ENCODE measurements at regions not wholly inside any gene's neighbourhood (a gene's known extent, or its start where the extent isn't known, plus 50 kb on each side); places are given as distances from the start of the nearest gene placed in this dataset.
A peak's percentile ranks its signal among the peaks of the same experiment; 100 is the strongest.
"Not testable (repeated sequence)": the region's sequence is repeated elsewhere in the genome, so short reads cannot be mapped to it uniquely, and the experiment has no call there.

- no peak for DNase-seq
Observed at GRCh38 chr6:20263059-20263458, 50.8 kb upstream of the MBOAT1 start.

DNA sequence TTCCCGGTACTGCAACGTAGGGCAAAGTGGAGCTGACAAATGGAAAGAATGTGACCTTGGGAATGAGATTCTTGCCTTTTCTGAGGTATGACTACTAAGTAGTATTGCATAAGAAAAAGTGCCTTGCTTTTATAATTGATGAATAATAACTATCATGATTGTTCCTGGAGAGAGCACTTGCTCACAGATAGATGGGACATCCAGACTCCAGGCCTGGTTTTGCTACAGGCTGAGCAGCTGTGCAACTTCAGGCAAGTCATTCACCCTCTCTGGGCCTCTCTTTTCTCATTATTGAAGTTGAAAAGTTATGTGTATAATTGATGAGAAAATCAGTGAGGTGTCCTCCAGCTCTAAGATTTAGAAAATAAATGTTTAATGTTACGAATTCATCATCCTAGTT lies 53.6 kb upstream of the MBOAT1 start:
- DNase-seq: no peak

GRCh38 chr6:20266851-20267608 lies 54.8 kb upstream of the MBOAT1 start:
- no peak for DNase-seq

DNA sequence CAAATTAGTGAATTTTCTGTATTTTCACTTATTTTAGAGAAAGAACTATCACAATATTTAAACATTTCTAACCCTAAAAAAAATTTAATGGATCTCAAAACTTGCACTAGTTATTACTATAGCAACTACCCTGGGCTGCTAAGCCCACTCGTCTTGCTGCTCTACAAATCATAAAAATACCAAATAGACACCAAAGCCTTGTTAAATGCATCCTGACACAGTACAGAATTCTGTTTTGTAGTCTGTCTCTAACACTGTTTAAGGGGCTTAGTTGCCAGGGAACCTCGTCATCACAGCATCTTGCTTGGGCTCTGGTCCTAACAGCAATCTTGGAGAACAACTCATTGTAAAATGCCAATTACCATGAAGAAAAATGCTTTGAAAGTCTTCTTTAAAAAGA lies 56.9 kb upstream of the MBOAT1 start:
- DNase-seq: no peak

GRCh38 chr6:20271818-20272217 lies 59.5 kb upstream of the MBOAT1 start:
- no peak for DNase-seq

DNA sequence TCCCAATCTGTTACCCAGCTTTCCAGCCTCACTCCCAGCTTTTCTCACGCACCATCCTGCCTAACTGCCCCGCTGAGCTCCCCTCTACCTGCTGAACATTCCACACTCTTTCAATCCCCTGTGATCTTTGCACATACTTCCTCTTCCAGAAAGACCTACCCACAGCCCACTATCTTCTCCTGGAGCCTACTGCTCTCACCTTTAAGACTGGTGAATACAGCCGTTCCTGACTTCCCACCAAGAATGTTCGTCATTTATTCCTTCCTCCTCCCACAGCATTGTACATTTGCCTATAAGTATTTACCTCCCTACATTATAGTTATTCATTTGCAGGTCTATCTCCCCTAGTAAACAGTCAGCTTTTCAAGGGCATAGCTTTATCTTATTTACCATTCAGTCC lies 61.9 kb upstream of the MBOAT1 start:
- no peak for DNase-seq

DNA sequence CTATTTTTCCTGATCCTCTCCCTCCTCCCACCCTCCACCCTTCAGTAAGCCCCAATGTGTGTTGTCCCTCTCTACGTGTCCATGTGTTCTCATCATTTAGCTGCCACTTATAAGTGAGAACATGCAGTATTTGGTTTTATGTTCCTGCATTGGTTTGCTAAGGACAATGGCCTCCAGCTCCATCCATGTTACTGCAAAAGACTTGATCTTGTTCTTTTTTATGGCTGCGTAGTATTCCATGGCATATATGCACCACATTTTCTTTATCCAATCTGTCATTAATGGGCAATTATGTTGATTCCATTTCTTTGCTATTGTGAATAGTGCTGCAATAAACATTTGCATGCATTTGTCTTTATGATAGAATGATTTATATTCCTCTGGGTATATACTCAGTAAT lies 63.6 kb upstream of the MBOAT1 start:
- DNase-seq: not testable (repeated sequence)

GRCh38 chr6:20277724-20278123 lies 65.5 kb upstream of the MBOAT1 start:
- DNase-seq: not testable (repeated sequence)

DNA sequence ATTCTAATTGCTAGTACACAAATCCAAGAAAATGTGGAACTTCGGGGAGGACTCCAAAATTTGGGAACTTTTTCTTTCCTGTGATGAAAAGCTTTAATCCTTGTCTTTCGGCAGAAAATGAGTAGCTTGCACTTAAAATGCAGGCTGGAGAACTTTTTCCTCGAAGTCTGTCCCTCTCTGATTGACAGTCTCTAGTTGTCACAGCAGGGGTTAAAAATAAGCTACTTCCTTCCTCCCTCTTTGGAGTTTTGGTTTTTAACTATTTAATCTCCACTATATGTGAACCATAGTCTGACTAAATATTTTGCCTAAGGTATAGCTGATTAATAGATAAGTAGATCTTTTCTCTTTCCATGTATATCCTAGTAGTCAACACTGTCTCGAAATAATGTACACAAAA lies 66.8 kb upstream of the MBOAT1 start:
- no peak for DNase-seq

DNA sequence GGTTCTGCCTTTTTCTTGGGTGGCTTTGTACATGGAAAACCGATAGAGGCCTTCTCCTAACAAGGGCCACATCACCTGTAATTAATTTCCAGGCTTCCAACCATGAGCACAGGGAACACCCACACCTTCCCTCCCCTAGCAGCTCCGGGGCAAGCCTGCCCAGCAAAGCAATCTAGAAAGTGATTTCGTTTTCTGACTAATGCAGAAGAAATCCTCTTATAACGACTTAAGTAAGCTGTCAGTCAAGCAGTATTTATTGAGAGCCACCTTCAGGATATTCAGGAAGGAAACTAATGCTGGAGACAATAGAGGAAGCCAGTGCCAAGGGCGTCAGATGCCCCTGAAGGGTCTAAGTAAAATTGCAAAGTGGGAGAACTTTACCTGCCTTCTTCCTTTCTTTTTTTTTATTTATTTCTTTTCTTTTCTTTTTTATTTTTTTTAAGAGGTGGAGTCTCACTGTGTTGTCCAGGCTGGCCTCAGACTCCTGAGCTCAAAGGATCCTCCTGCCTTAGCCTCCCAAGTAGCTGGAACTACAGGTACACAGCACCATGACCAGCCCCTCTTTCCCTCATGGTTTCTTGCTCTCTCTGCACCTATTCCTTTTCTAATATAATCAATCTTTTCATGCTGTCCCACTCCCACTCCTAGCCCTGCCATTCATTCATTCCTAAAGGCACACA lies 67.5 kb upstream of the MBOAT1 start:
- DNase-seq: no peak

DNA sequence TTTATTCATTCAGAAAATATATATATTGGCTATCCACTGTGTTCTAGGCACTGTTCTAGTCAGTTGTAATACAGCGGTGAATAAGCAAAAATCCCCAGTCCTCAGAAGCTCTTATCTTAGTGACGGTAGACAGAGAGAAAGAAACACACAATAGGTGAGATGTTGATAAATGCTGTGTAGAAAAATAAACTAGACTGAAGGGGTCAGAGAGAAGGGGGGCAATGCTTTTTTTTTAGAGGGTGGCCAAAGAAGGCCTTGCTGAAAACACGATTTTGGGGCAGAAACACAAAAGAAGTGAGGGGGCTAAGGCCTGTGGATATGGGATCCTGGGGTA lies 68.0 kb upstream of the MBOAT1 start:
- DNase-seq: no peak

DNA sequence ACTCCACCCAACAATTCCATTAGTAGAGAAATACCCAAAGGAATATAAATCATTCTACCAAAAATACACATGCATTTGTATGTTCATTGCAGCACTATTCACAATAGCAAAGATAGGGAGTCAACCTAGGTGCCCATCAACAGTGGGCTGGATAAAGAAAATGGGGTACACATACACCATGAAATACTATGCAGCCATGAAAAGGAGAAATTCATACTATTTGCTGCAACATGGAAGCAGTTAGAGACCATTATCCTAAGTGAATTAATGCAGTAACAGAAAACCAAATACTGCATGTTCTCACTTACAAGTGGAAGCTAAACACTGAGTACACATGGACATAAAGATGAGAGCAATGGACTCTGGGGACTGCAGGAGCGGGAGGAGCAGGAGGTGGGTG lies 72.4 kb upstream of the MBOAT1 start:
- DNase-seq: no peak

- no peak for DNase-seq
Observed at GRCh38 chr6:20286968-20287565, 74.8 kb upstream of the MBOAT1 start.

- DNase-seq: peak; percentile 74
Observed at GRCh38 chr6:20291764-20292580, 79.7 kb upstream of the MBOAT1 start.

DNA sequence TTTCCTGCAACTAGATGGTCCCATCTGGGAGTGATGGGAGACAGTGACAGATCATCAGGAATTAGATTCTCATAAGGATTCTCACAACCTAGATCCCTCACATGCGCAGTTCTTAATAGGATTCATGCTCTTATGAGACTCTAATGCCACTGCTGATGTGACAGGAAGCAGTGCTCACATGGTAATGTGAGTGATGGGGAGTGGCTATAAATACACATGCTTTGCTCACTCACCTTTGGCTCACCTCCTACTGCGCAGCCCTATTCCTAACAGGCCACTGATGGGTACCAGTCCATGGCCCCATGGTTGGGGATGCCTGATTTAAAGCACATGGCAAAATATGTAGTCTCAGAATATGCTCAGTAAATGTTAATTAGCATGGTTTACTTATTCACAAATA lies 80.6 kb upstream of the MBOAT1 start:
- DNase-seq: no peak

GRCh38 chr6:20301256-20301655 lies 89.0 kb upstream of the MBOAT1 start:
- no peak for DNase-seq

GRCh38 chr6:20302168-20302567 lies 89.9 kb upstream of the MBOAT1 start:
- no peak for DNase-seq

GRCh38 chr6:20302702-20303251 lies 90.5 kb upstream of the MBOAT1 start:
- DNase-seq: no peak

DNA sequence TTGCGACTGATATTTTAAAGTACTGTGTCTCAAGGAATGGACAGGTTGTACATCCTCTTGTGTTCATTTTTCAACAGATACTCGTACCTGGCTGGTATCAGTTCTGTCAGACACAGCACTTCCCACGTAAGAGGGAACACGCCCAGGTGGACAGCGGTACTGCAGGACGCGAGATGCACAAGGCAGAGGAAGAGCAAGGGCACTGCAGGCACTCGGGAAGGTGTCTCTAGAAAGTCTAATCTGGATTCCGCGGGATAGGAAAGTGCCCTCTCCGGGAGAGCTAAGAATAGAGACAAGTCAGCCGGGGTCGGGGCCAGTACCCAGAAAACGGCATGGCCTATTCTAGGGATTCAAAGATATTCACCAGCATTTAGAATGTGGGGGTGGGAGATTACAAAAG lies 94.2 kb upstream of the MBOAT1 start:
- no peak for DNase-seq

GRCh38 chr6:20309186-20309585 lies 92.5 kb upstream of the E2F3 start:
- no peak for DNase-seq

- no peak for DNase-seq
Observed at GRCh38 chr6:20310185-20310584, 91.5 kb upstream of the E2F3 start.

GRCh38 chr6:20312606-20313005 lies 89.1 kb upstream of the E2F3 start:
- no peak for DNase-seq

GRCh38 chr6:20313051-20313450 lies 88.6 kb upstream of the E2F3 start:
- no peak for DNase-seq
